H1 (cell line): ENCODE measurements at regions not wholly inside any gene's neighbourhood (a gene's known extent, or its start where the extent isn't known, plus 50 kb on each side); places are given as distances from the start of the nearest gene placed in this dataset.

Experiments used
- CTCF ChIA-PET: fragments of 300-600 bp; sonication (Branson Sonifier 250); formaldehyde crosslinking; loops from one replicate; lab custom pipeline; 2021; ENCODE audit not compliant: partially characterized antibody; lab: Charles Lee
- POLR2A ChIA-PET: fragments of 300-600 bp; sonication (Branson Sonifier 250); formaldehyde crosslinking; loops from one replicate; lab custom pipeline; 2021; ENCODE audit warnings: inconsistent platforms; ENCODE audit not compliant: partially characterized antibody; lab: Charles Lee
- DNase-seq, 2 experiments: peaks; one replicate each; pipeline versions ENCODE4 v3.0.0 to v3.0.0-alpha.2; 2010 to 2022; ENCODE audit warnings: low spot score in 2 of 2, low read depth in 1 of 2, mixed read lengths in 1 of 2
- FAIRE-seq: peaks from 2 replicates; lab custom pipeline; 2011; peaks lifted over from hg19 to GRCh38; lab: Jason Lieb, UNC
- H2AFZ ChIP-seq: 2 replicates; pipeline ENCODE4 v1.8.1; 2012; ENCODE audit warnings: low read length, inconsistent platforms
- H2AK5ac ChIP-seq: 2 replicates; pipeline ENCODE4 v1.6.1; 2013; ENCODE audit warnings: low read depth, low read length
- H2BK120ac ChIP-seq: replicated peaks from 2 replicates; pipeline ENCODE3; 2013; ENCODE audit warnings: low read depth, low read length, inconsistent platforms
- H2BK12ac ChIP-seq: 2 replicates; pipeline ENCODE4 v1.6.1; 2013; ENCODE audit warnings: low read depth, low read length
- H2BK15ac ChIP-seq: 2 replicates; pipeline ENCODE4 v1.6.1; 2013; ENCODE audit warnings: low read length
- H2BK20ac ChIP-seq: 2 replicates; pipeline ENCODE4 v1.6.1; 2013; ENCODE audit warnings: low read length
- H2BK5ac ChIP-seq: 2 replicates; pipeline ENCODE4 v1.6.1; 2013; ENCODE audit warnings: low read depth, low read length
- H3K14ac ChIP-seq: 2 replicates; pipeline ENCODE4 v1.6.1; 2013; ENCODE audit warnings: inconsistent platforms; ENCODE audit not compliant: insufficient read length
- H3K18ac ChIP-seq: 2 replicates; pipeline ENCODE4 v1.6.1; 2013; ENCODE audit warnings: low read length; ENCODE audit errors: extremely low read depth
- H3K23ac ChIP-seq: 2 replicates; pipeline ENCODE4 v1.6.1; 2013; ENCODE audit warnings: inconsistent platforms; ENCODE audit not compliant: insufficient read length
- H3K23me2 ChIP-seq: 2 replicates; pipeline ENCODE4 v1.6.1; 2013; ENCODE audit warnings: low read depth, low read length
- H3K27ac ChIP-seq: 2 replicates; pipeline ENCODE4 v1.6.1; 2011; ENCODE audit warnings: low read depth, low read length, inconsistent platforms
- H3K27me3 ChIP-seq, 4 experiments: replicated peaks in 1 of 4; 1 replicate in 1 of 4; 2 replicates in 3 of 4; pipeline versions ENCODE4 v1.6.1 to v1.8.1; 2011 to 2013; ENCODE audit warnings: low read length in 3 of 4, mild to moderate bottlenecking in 3 of 4, inconsistent platforms in 2 of 4, mixed read lengths in 2 of 4, moderate library complexity in 1 of 4; ENCODE audit not compliant: control insufficient read depth in 3 of 4, insufficient read depth in 3 of 4; ENCODE audit errors: extremely low read depth in 1 of 4
- H3K36me3 ChIP-seq, 4 experiments: 2 replicates each; pipeline versions ENCODE4 v1.6.1 to v1.8.1; 2011 to 2013; ENCODE audit warnings: mild to moderate bottlenecking in 4 of 4, low read length in 3 of 4, moderate library complexity in 2 of 4, control low read depth in 1 of 4, inconsistent platforms in 1 of 4; ENCODE audit not compliant: insufficient read depth in 4 of 4, control insufficient read depth in 2 of 4
- H3K4ac ChIP-seq: replicated peaks from 2 replicates; pipeline ENCODE3; 2013; ENCODE audit warnings: low read length, low read depth, mixed read lengths, inconsistent platforms; ENCODE audit not compliant: insufficient read length
- H3K4me1 ChIP-seq, 4 experiments: replicated peaks in 1 of 4; 1 replicate in 1 of 4; 2 replicates in 3 of 4; pipeline versions ENCODE4 v1.6.1 to v1.8.1; 2011 to 2013; ENCODE audit warnings: low read length in 3 of 4, inconsistent platforms in 2 of 4, mixed read lengths in 1 of 4; ENCODE audit not compliant: insufficient read depth in 4 of 4, control insufficient read depth in 3 of 4
- H3K4me2 ChIP-seq, 2 experiments: 2 replicates each; pipeline versions ENCODE4 v1.6.1 to v1.8.1; 2011 to 2013; ENCODE audit warnings: low read depth in 2 of 2, low read length in 2 of 2, control low read depth in 1 of 2, inconsistent platforms in 1 of 2, mild to moderate bottlenecking in 1 of 2; ENCODE audit not compliant: insufficient read depth in 1 of 2
- H3K4me3 ChIP-seq, 4 experiments: fragments of 200-600, 300-600 bp in 1 of 4; sonication (generic), shearing (Covaris generic), sonication (Bioruptor Twin) in 1 of 4; 2 replicates each; pipeline versions ENCODE4 v1.5.1 to v1.8.1; 2011 to 2016; ENCODE audit warnings: low read length in 4 of 4, low read depth in 3 of 4, control low read depth in 2 of 4, inconsistent platforms in 2 of 4, mild to moderate bottlenecking in 2 of 4, mixed read lengths in 1 of 4, moderate library complexity in 1 of 4; ENCODE audit not compliant: insufficient read depth in 2 of 4; ENCODE audit errors: extremely low read depth in 1 of 4
- H3K56ac ChIP-seq: replicated peaks from 2 replicates; pipeline ENCODE3; 2013; ENCODE audit warnings: low read depth, mild to moderate bottlenecking, mixed read lengths, low read length, inconsistent platforms; ENCODE audit not compliant: insufficient read length
- H3K79me1 ChIP-seq: 2 replicates; pipeline ENCODE4 v1.6.1; 2013; ENCODE audit warnings: low read depth, low read length, control low read depth
- H3K79me2 ChIP-seq, 2 experiments: 2 replicates each; pipeline versions ENCODE4 v1.6.1 to v1.8.1; 2012 to 2013; ENCODE audit warnings: low read length in 2 of 2, mild to moderate bottlenecking in 2 of 2, inconsistent platforms in 1 of 2; ENCODE audit not compliant: insufficient read depth in 2 of 2, control insufficient read depth in 1 of 2
- H3K9ac ChIP-seq, 4 experiments: replicated peaks in 1 of 4; 1 replicate in 1 of 4; 2 replicates in 3 of 4; pipeline versions ENCODE4 v1.6.1 to v1.8.1; 2011 to 2013; ENCODE audit warnings: low read depth in 3 of 4, low read length in 3 of 4, control low read depth in 2 of 4, mild to moderate bottlenecking in 2 of 4, moderate library complexity in 2 of 4, inconsistent platforms in 1 of 4; ENCODE audit errors: extremely low read depth in 1 of 4
- H3K9me3 ChIP-seq, 2 experiments: 2 replicates each; pipeline versions ENCODE4 v1.6.1 to v1.8.1; 2012 to 2013; ENCODE audit warnings: mild to moderate bottlenecking in 2 of 2, moderate library complexity in 2 of 2, control low read depth in 1 of 2, inconsistent platforms in 1 of 2, low read depth in 1 of 2, low read length in 1 of 2, mixed read lengths in 1 of 2; ENCODE audit not compliant: insufficient read depth in 2 of 2
- H4K20me1 ChIP-seq, 2 experiments: replicated peaks in 1 of 2; 2 replicates each; pipeline versions ENCODE3 to v1.8.1; 2011 to 2013; ENCODE audit warnings: inconsistent platforms in 2 of 2, low read length in 2 of 2, mild to moderate bottlenecking in 1 of 2; ENCODE audit not compliant: insufficient read depth in 2 of 2, control insufficient read depth in 1 of 2
- H4K5ac ChIP-seq: 2 replicates; pipeline ENCODE4 v1.6.1; 2013; ENCODE audit warnings: low read length, low read depth, mixed read lengths, inconsistent platforms; ENCODE audit not compliant: insufficient read length
- H4K8ac ChIP-seq: 2 replicates; pipeline ENCODE4 v1.8.0; 2013; ENCODE audit warnings: mild to moderate bottlenecking, moderate library complexity, low read length, inconsistent platforms; ENCODE audit not compliant: insufficient read depth; ENCODE audit errors: extremely low read depth
- H4K91ac ChIP-seq: replicated peaks from 2 replicates; pipeline ENCODE3; 2013; ENCODE audit warnings: low read length, mixed read lengths, inconsistent platforms; ENCODE audit not compliant: insufficient read length
- ASH2L ChIP-seq: fragments of 200-600, 300-600 bp; sonication (generic); IDR thresholded peaks from one replicate; pipeline ENCODE4 v1.7.1; 2017; ENCODE audit warnings: low read length
- BCL11A ChIP-seq, 2 experiments: IDR thresholded peaks; one replicate each; pipeline ENCODE4 v1.6.1; 2011; ENCODE audit warnings: low read depth in 2 of 2, low read length in 2 of 2, mild to moderate bottlenecking in 2 of 2
- BRCA1 ChIP-seq: IDR thresholded peaks from 2 replicates; pipeline ENCODE4 v1.6.1; 2012; ENCODE audit warnings: low read depth, low read length, improper control_type of control experiment
- CEBPB ChIP-seq: IDR thresholded peaks from 2 replicates; pipeline ENCODE4 v1.6.1; 2012; ENCODE audit warnings: low read depth, low read length
- CHD2 ChIP-seq: IDR thresholded peaks from 2 replicates; pipeline ENCODE4 v1.6.1; 2012; ENCODE audit warnings: low read length, improper control_type of control experiment
- CREB1 ChIP-seq: IDR thresholded peaks from 2 replicates; pipeline ENCODE4 v1.6.1; 2012; ENCODE audit warnings: inconsistent platforms
- EZH2 ChIP-seq: fragments of 200-600 bp; sonication (generic); IDR thresholded peaks from 2 replicates; pipeline ENCODE4 v1.7.1; 2012; ENCODE audit warnings: low read depth, mild to moderate bottlenecking, moderate library complexity, low read length, inconsistent platforms; ENCODE audit not compliant: severe bottlenecking
- HDAC2 ChIP-seq, 2 experiments: fragments of 300-600 bp in 1 of 2; sonication (generic) in 1 of 2; IDR thresholded peaks; 2 replicates each; pipeline ENCODE4 v1.6.1; 2011 to 2012; ENCODE audit warnings: low read depth in 2 of 2, low read length in 2 of 2, mild to moderate bottlenecking in 2 of 2, moderate library complexity in 2 of 2, borderline replicate concordance in 1 of 2, inconsistent platforms in 1 of 2
- HDAC6 ChIP-seq: IDR thresholded peaks from one replicate; pipeline ENCODE4 v1.7.1; 2012; ENCODE audit warnings: low read depth, mild to moderate bottlenecking, inconsistent platforms, low read length, moderate library complexity
- MAFK ChIP-seq: IDR thresholded peaks from 2 replicates; pipeline ENCODE4 v1.6.1; 2012; ENCODE audit warnings: low read depth, mild to moderate bottlenecking, improper control_type of control experiment, low read length
- NANOG ChIP-seq: IDR thresholded peaks from 2 replicates; pipeline ENCODE4 v1.6.1; 2011; ENCODE audit warnings: low read length, low read depth, mild to moderate bottlenecking, inconsistent platforms; ENCODE audit not compliant: insufficient read depth, poor library complexity, severe bottlenecking
- RXRA ChIP-seq: IDR thresholded peaks from 2 replicates; pipeline ENCODE4 v1.6.1; 2011; ENCODE audit warnings: low read depth, mild to moderate bottlenecking, low read length, moderate library complexity; ENCODE audit not compliant: insufficient read depth
- SP1 ChIP-seq: IDR thresholded peaks from 2 replicates; pipeline ENCODE4 v1.6.1; 2011; ENCODE audit warnings: low read depth, low read length
- SP2 ChIP-seq: IDR thresholded peaks from 2 replicates; pipeline ENCODE4 v1.6.1; 2012; ENCODE audit warnings: mild to moderate bottlenecking, low read length, inconsistent platforms
- SUZ12 ChIP-seq: fragments of 200-600 bp; sonication (generic); IDR thresholded peaks from 2 replicates; pipeline ENCODE4 v1.6.1; 2012; ENCODE audit warnings: mild to moderate bottlenecking, inconsistent platforms, low read length, moderate library complexity, mixed read lengths
- WGBS, 2 experiments: shearing (Covaris generic) in 1 of 2; methylation state at CpG; one replicate each; pipeline versions ENCODE4 v1.1.6 to v1.1.7; 2013 to 2015; ENCODE audit warnings: low lambda C conversion rate in 2 of 2, mixed read lengths in 2 of 2, inconsistent platforms in 1 of 2, low coverage in 1 of 2, missing lambda C conversion rate in 1 of 2; ENCODE audit not compliant: insufficient replicate concordance in 2 of 2, insufficient coverage in 1 of 2, insufficient read length in 1 of 2; ENCODE audit errors: extremely low coverage in 1 of 2, missing lambda C conversion rate in 1 of 2; 5-methylcytosine and 5-hydroxymethylcytosine counted together
- TF ChIP-seq, protein P1 (sequence below): IDR thresholded peaks from 2 replicates; pipeline ENCODE4 v1.6.1; 2012; ENCODE audit warnings: inconsistent platforms

DNA sequence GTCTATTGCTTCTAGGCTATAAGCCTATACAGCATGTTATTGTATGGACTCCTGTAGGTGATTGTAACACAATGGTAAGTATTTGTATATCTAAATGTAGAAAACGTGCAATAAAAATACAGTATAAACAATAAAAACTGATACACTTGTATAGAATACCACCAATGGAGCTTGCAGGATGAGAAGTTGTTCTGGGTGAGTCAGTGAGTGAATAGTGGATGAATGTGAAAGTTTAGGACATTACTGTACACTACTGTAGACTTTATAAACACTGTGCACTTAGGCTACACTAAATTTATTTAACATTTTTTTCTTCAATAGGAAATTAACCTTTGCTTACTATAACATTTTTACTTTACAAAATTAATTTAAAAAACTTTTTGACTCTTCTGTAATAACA, 679.2 kb upstream of the ZNF804A start:
- POLR2A ChIA-PET, result no interaction called here
- FAIRE-seq, result no peak
- no peak for TF ChIP-seq CEBPB
- TF ChIP-seq CHD2, result no peak
- TF ChIP-seq ASH2L, result no peak
- no peak for TF ChIP-seq HDAC2 (IDR thresholded peaks at IDR 0.05; ENCODE audit: borderline replicate concordance in 1 of 2, low read depth in 2 of 2, low read length in 2 of 2)
- no peak for TF ChIP-seq MAFK
- no peak for TF ChIP-seq BRCA1
- TF ChIP-seq SP2, result no peak
- TF ChIP-seq HDAC6, result no peak
- no peak for TF ChIP-seq BCL11A (IDR thresholded peaks at IDR 0.05; ENCODE audit: low read depth in 2 of 2, low read length in 2 of 2)
- no peak for TF ChIP-seq EZH2
- TF ChIP-seq RXRA, result no peak
- TF ChIP-seq SP1, result no peak
- no peak for TF ChIP-seq SUZ12
- no peak for TF ChIP-seq NANOG
- no peak for TF ChIP-seq CREB1
- TF ChIP-seq, protein P1, sequence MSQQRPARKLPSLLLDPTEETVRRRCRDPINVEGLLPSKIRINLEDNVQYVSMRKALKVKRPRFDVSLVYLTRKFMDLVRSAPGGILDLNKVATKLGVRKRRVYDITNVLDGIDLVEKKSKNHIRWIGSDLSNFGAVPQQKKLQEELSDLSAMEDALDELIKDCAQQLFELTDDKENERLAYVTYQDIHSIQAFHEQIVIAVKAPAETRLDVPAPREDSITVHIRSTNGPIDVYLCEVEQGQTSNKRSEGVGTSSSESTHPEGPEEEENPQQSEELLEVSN, result no peak

More for the DNA sequence above, 679.2 kb upstream of the ZNF804A start:
- H2BK5ac ChIP-seq, result no peak overlapping the region
- no peak overlapping the region for H2AFZ ChIP-seq
- no peak overlapping the region for H3K14ac ChIP-seq
- CTCF ChIA-PET, result no interaction called here
- no peaks in the 10 kb centered on the region for H3K79me1 ChIP-seq
- H4K8ac ChIP-seq, result no peak overlapping the region
- H2AK5ac ChIP-seq, result no peak overlapping the region
- no peak for DNase-seq
- H4K20me1 ChIP-seq, result no peaks in the 10 kb centered on the region
- H3K27me3 ChIP-seq, result no peaks in the 10 kb centered on the region
- H3K27ac ChIP-seq, result no peak overlapping the region
- H3K9me3 ChIP-seq, result no peaks in the 10 kb centered on the region
- H3K23ac ChIP-seq, result no peak overlapping the region
- no peak overlapping the region for H4K5ac ChIP-seq
- WGBS, 2 experiments, result 76% methylated on average over 1 of the region's 1 CpG; no CpG with 5 or more reads in 1 of the 2 experiments
- no peak overlapping the region for H2BK15ac ChIP-seq
- no peak overlapping the region for H3K18ac ChIP-seq
- no peak overlapping the region for H3K9ac ChIP-seq
- H2BK20ac ChIP-seq, result no peak overlapping the region
- no peak overlapping the region for H4K91ac ChIP-seq
- H3K4me3 ChIP-seq, result no peak overlapping the region
- H2BK12ac ChIP-seq, result no peak overlapping the region
- H2BK120ac ChIP-seq, result no peak overlapping the region
- no peak overlapping the region for H3K4ac ChIP-seq
- no peaks in the 10 kb centered on the region for H3K4me1 ChIP-seq
- H3K79me2 ChIP-seq, result no peaks in the 10 kb centered on the region
- no peaks in the 10 kb centered on the region for H3K23me2 ChIP-seq
- H3K4me2 ChIP-seq, result no peak overlapping the region
- H3K56ac ChIP-seq, result no peak overlapping the region
- H3K36me3 ChIP-seq, result no peaks in the 10 kb centered on the region
